OCI-LY3 (cell line): ENCODE measurements at regions not wholly inside any gene's neighbourhood (a gene's known extent, or its start where the extent isn't known, plus 50 kb on each side); places are given as distances from the start of the nearest gene placed in this dataset.

Experiments
- H2AFZ ChIP-seq: fragments of 200-600, 300-600 bp; shearing (Covaris generic); 2 replicates; pipeline ENCODE4 v1.6.0; 2014; ENCODE audit warnings: antibody characterized with exemption, low read depth, low read length
- H3K27ac ChIP-seq: fragments of 200-600, 300-600 bp; sonication (generic); 2 replicates; pipeline ENCODE4 v1.5.1; 2014; ENCODE audit warnings: mild to moderate bottlenecking, low read length, moderate library complexity, mixed read lengths
- H3K27me3 ChIP-seq: fragments of 200-600, 300-600 bp; sonication (generic); 2 replicates; pipeline ENCODE4 v1.6.1; 2014; ENCODE audit warnings: low read depth, low read length, mixed read lengths
- H3K36me3 ChIP-seq: fragments of 200-600, 300-600 bp; sonication (generic); replicated peaks from 2 replicates; pipeline ENCODE3; 2014; ENCODE audit warnings: low read depth, low read length, mixed read lengths
- H3K4me1 ChIP-seq: fragments of 300-600, 200-600 bp; sonication (generic); 2 replicates; pipeline ENCODE4 v1.6.1; 2014; ENCODE audit warnings: low read length, mixed read lengths
- H3K4me2 ChIP-seq: fragments of 200-600, 300-600 bp; sonication (generic); 2 replicates; pipeline ENCODE4 v1.6.1; 2014; ENCODE audit warnings: low read length, mixed read lengths
- H3K4me3 ChIP-seq: fragments of 300-600, 200-600 bp; sonication (generic); 2 replicates; pipeline ENCODE4 v1.5.1; 2014; ENCODE audit warnings: antibody characterized with exemption, mild to moderate bottlenecking, low read length, moderate library complexity
- H3K79me2 ChIP-seq: fragments of 300-600, 200-600 bp; shearing (Covaris generic); 2 replicates; pipeline ENCODE4 v1.6.1; 2014; ENCODE audit warnings: mild to moderate bottlenecking, low read length, mixed read lengths
- H3K9ac ChIP-seq: fragments of 300-600, 200-600 bp; shearing (Covaris generic); 2 replicates; pipeline ENCODE4 v1.6.0; 2014; ENCODE audit warnings: mild to moderate bottlenecking, low read length, moderate library complexity
- H3K9me3 ChIP-seq: fragments of 200-600, 300-600 bp; shearing (Covaris generic); 2 replicates; pipeline ENCODE4 v1.6.1; 2014; ENCODE audit warnings: low read length, mixed read lengths; ENCODE audit not compliant: insufficient read depth
- H4K20me1 ChIP-seq: fragments of 200-600, 300-600 bp; sonication (generic); 2 replicates; pipeline ENCODE4 v1.6.1; 2016; ENCODE audit warnings: low read length, mixed read lengths; ENCODE audit not compliant: insufficient read depth
- CTCF ChIP-seq: fragments of 200-600, 300-600 bp; sonication (generic); IDR thresholded peaks from 2 replicates; pipeline ENCODE4 v1.5.1; 2014; ENCODE audit warnings: antibody characterized with exemption, low read length, low read depth
- EZH2phosphoT487 ChIP-seq: fragments of 200-600 bp; shearing (Covaris generic); IDR thresholded peaks from 2 replicates; pipeline ENCODE4 v1.6.1; 2018; ENCODE audit warnings: antibody characterized with exemption, mixed run types, low read depth

GRCh38 chr2:217186668-217187159 is 326.9 kb upstream of the TNP1 start:
- Histone ChIP-seq H2AFZ (no peak overlapping the region), H3K4me1 (no peaks in the 10 kb centered on the region), H3K4me2 (no peak overlapping the region), H3K36me3 (no peaks in the 10 kb centered on the region), H3K9me3 (no peaks in the 10 kb centered on the region), H3K4me3 (no peak overlapping the region), H3K27me3 (0 out of 2 replicates have a peak, but pooled peaks cover 8% of the 10 kb centered on the region), H3K9ac (no peak overlapping the region), H4K20me1 (no peaks in the 10 kb centered on the region), H3K27ac (no peak overlapping the region), H3K79me2 (no peaks in the 10 kb centered on the region)
- TF ChIP-seq CTCF, result no peak
- TF ChIP-seq EZH2phosphoT487, result no peak

- no peak overlapping the region for H3K4me3 ChIP-seq
- no peaks in the 10 kb centered on the region for H3K4me1 ChIP-seq
- no peak overlapping the region for H3K4me2 ChIP-seq
- no peak overlapping the region for H2AFZ ChIP-seq
- no peaks in the 10 kb centered on the region for H3K9me3 ChIP-seq
- no peaks in the 10 kb centered on the region for H4K20me1 ChIP-seq
- H3K79me2 ChIP-seq, result no peaks in the 10 kb centered on the region
- H3K27ac ChIP-seq, result no peak overlapping the region
- TF ChIP-seq EZH2phosphoT487, result no peak
- no peak for TF ChIP-seq CTCF
- H3K27me3 ChIP-seq, result 0 out of 2 replicates have a peak, but pooled peaks cover 8% of the 10 kb centered on the region
- no peak overlapping the region for H3K9ac ChIP-seq
- no peaks in the 10 kb centered on the region for H3K36me3 ChIP-seq
These were observed 326.3 kb upstream of the TNP1 start for GRCh38 chr2:217186152-217186551.

GRCh38 chr2:217185265-217185995 is 325.6 kb upstream of the TNP1 start:
- no peaks in the 10 kb centered on the region for H4K20me1 ChIP-seq
- H3K4me1 ChIP-seq, result no peaks in the 10 kb centered on the region
- no peaks in the 10 kb centered on the region for H3K36me3 ChIP-seq
- no peak overlapping the region for H3K4me3 ChIP-seq
- H3K79me2 ChIP-seq, result no peaks in the 10 kb centered on the region
- H3K9ac ChIP-seq, result no peak overlapping the region
- H2AFZ ChIP-seq, result no peak overlapping the region
- H3K27ac ChIP-seq, result no peak overlapping the region
- TF ChIP-seq CTCF (no peak), EZH2phosphoT487 (no peak)
- H3K27me3 ChIP-seq, result 0 out of 2 replicates have a peak, but pooled peaks cover 8% of the 10 kb centered on the region
- no peaks in the 10 kb centered on the region for H3K9me3 ChIP-seq
- no peak overlapping the region for H3K4me2 ChIP-seq

- H2AFZ ChIP-seq, result no peak overlapping the region
- TF ChIP-seq EZH2phosphoT487, result no peak
- no peak for TF ChIP-seq CTCF
- H3K9ac ChIP-seq, result no peak overlapping the region
These were observed 324.4 kb upstream of the TNP1 start for GRCh38 chr2:217184242-217184641.

More at GRCh38 chr2:217184242-217184641, 324.4 kb upstream of the TNP1 start:
- no peak overlapping the region for H3K27ac ChIP-seq
- H4K20me1 ChIP-seq, result no peaks in the 10 kb centered on the region
- no peak overlapping the region for H3K4me3 ChIP-seq
- H3K4me1 ChIP-seq, result no peaks in the 10 kb centered on the region
- no peaks in the 10 kb centered on the region for H3K79me2 ChIP-seq
- H3K4me2 ChIP-seq, result no peak overlapping the region
- H3K27me3 ChIP-seq, result peaks cover 8% of the 10 kb centered on the region; the same call in 1 of the 2 replicates
- no peaks in the 10 kb centered on the region for H3K9me3 ChIP-seq
- H3K36me3 ChIP-seq, result no peaks in the 10 kb centered on the region
